ENCODE measurements at regions not wholly inside any gene's neighbourhood (a gene's known extent, or its start where the extent isn't known, plus 50 kb on each side); places are given as distances from the start of the nearest gene placed in this dataset.

DNA sequence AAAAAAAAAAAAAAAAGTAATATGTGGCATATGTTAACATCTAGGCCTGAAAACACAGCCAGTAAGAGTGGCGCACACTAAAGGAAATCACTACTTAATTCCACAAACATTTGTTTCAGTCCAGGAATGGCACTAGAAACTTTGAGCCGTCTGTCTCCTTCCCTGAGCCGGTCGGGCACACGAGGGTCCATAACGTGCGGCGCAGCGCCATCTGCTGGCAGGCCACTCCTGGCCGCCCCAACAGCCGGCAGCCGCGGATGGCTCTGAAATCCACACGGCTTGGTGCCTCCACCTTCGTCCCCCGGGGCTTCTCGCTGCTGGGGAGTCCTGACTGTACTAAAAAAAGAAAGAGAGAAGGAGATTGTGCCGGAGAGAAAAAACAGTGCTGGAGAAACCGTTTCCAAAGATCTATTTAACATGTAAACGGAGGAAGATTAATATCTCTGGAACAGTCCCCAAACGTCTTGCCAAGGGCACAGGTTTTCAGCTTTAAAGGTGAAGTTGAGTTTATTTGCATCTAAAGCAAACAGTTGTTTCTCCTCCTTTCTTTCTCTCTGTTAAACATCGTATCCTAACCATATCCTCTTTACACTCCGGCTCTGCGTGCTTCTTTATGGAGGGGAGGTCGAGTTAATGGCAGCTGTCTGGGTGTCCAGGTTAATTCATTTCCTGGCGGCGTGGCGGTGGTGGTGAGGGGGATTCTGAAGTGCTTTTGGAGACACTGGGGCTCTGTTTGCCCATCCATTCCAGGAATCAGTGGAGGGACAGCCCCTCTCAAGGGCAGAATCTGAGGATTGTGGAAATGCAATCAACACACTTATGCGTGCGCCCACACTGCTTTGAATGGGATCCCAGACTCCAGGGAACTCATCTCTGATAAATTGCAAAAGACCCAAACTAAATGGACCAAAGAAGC lies 611.3 kb upstream of the SALL1 start:
- intact Hi-C loops (cut with DNase I; ENCODE audit: low total_unique reads): no loop called here
- Histone ChIP-seq H3K27ac (no peak overlapping the region), H3K4me3 (no peak overlapping the region), H3K4me1 (no peaks in the 10 kb centered on the region), H3K9me3 (no peaks in the 10 kb centered on the region), H3K36me3 (no peaks in the 10 kb centered on the region), H3K27me3 (peaks cover 0 to 36% of the 10 kb centered on the region in 2 donors)
- TF ChIP-seq POLR2A (IDR thresholded peaks at IDR 0.05) (no peak), CTCF (IDR thresholded peaks at IDR 0.05) (peak; percentile 33 to 68 (median 63)), POLR2AphosphoS5 (IDR thresholded peaks at IDR 0.05) (no peak)
- peak; percentile 47 to 69 for DNase-seq (ENCODE audit: low spot score in 2 of 2)

- no peak for DNase-seq (ENCODE audit: low spot score in 2 of 2)
- no peaks in the 10 kb centered on the region for H3K36me3 ChIP-seq
- no peaks in the 10 kb centered on the region for H3K9me3 ChIP-seq
- H3K4me1 ChIP-seq: no peaks in the 10 kb centered on the region
- peaks cover 0 to 27% of the 10 kb centered on the region in 2 donors for H3K27me3 ChIP-seq
- H3K4me3 ChIP-seq: no peak overlapping the region
- TF ChIP-seq POLR2A (IDR thresholded peaks at IDR 0.05): no peak
- no peak for TF ChIP-seq POLR2AphosphoS5 (IDR thresholded peaks at IDR 0.05)
- no peak for TF ChIP-seq CTCF (IDR thresholded peaks at IDR 0.05)
- intact Hi-C loops (cut with DNase I; ENCODE audit: low total_unique reads): no loop called here
- no peak overlapping the region for H3K27ac ChIP-seq
These were observed 609.9 kb upstream of the SALL1 start for GRCh38 chr16:51761001-51761400.

GRCh38 chr16:51759999-51760398 lies 608.9 kb upstream of the SALL1 start:
- Histone ChIP-seq H3K9me3 (no peaks in the 10 kb centered on the region), H3K4me1 (no peaks in the 10 kb centered on the region), H3K27ac (no peak overlapping the region), H3K27me3 (peaks cover 0 to 26% of the 10 kb centered on the region in 2 donors), H3K4me3 (no peak overlapping the region), H3K36me3 (no peaks in the 10 kb centered on the region)
- intact Hi-C loops (cut with DNase I; ENCODE audit: low total_unique reads): no loop called here
- TF ChIP-seq CTCF (IDR thresholded peaks at IDR 0.05) (no peak), POLR2A (IDR thresholded peaks at IDR 0.05) (no peak), POLR2AphosphoS5 (IDR thresholded peaks at IDR 0.05) (no peak)
- no peak for DNase-seq (ENCODE audit: low spot score in 2 of 2)

- intact Hi-C loops (cut with DNase I; ENCODE audit: low total_unique reads): no loop called here
- DNase-seq (ENCODE audit: low spot score in 2 of 2): no peak
- Histone ChIP-seq H3K4me3 (no peak overlapping the region), H3K36me3 (no peaks in the 10 kb centered on the region), H3K9me3 (no peaks in the 10 kb centered on the region), H3K27me3 (peaks cover 0 to 30% of the 10 kb centered on the region in 2 donors), H3K27ac (no peak overlapping the region), H3K4me1 (no peaks in the 10 kb centered on the region)
- TF ChIP-seq POLR2A (IDR thresholded peaks at IDR 0.05) (no peak), POLR2AphosphoS5 (IDR thresholded peaks at IDR 0.05) (no peak), CTCF (IDR thresholded peaks at IDR 0.05) (no peak)
These were observed 608.3 kb upstream of the SALL1 start for GRCh38 chr16:51759329-51759728.

DNA sequence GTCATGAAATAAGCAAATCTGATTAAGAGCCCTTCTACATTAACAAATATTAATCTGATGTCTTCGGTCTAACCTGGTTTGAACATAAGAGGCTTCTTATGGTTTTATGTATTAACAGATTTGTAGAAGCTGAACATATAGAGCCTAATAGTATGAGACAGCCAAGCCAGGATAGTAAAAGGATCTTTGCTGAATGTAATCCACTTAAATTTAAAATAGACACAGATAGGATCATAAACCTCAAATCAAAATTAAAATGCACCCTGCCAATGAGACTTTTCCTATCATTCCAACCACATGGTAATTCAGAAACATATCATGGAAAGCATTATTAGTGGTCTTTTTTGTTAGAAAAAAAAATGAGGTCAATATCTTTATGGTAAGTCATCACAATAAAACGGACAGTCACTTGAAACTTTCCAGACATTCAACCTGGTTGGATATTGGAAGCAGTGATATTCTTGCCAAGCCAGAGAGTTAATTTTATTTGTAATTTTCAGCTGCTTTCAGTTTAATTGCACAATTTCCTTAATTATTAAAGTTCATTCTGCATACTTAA lies 606.9 kb upstream of the SALL1 start:
- DNase-seq (ENCODE audit: low spot score in 2 of 2): no peak
- H3K4me1 ChIP-seq: no peaks in the 10 kb centered on the region
- H3K36me3 ChIP-seq: no peaks in the 10 kb centered on the region
- intact Hi-C loops (cut with DNase I; ENCODE audit: low total_unique reads): no loop called here
- peaks cover 0 to 30% of the 10 kb centered on the region in 2 donors for H3K27me3 ChIP-seq
- no peak overlapping the region for H3K4me3 ChIP-seq
- TF ChIP-seq POLR2AphosphoS5 (IDR thresholded peaks at IDR 0.05) (no peak), POLR2A (IDR thresholded peaks at IDR 0.05) (no peak), CTCF (IDR thresholded peaks at IDR 0.05) (no peak)
- H3K9me3 ChIP-seq: no peaks in the 10 kb centered on the region
- H3K27ac ChIP-seq: no peak overlapping the region

Data from breast epithelium (tissue), 4 donors.